ENCODE measurements at regions not wholly inside any gene's neighbourhood (a gene's known extent, or its start where the extent isn't known, plus 50 kb on each side); places are given as distances from the start of the nearest gene placed in this dataset.

- TF ChIP-seq POLR2A (IDR thresholded peaks at IDR 0.05) (no peak), EP300 (IDR thresholded peaks at IDR 0.05) (no peak)
These were observed 493.5 kb upstream of the IMPG1 start for GRCh38 chr6:76565932-76566331.
